Breast epithelium (tissue), 4 donors: ENCODE measurements at regions not wholly inside any gene's neighbourhood (a gene's known extent, or its start where the extent isn't known, plus 50 kb on each side); places are given as distances from the start of the nearest gene placed in this dataset.

ENCODE experiments used
- DNase-seq, 2 donors: peaks; one replicate each; pipeline ENCODE4 v3.0.0-alpha.2; 2019; ENCODE audit warnings: low spot score in 2 of 2
- H3K27ac ChIP-seq, 2 donors: fragments of 200-600 bp; sonication (generic) in 1 of 2; one replicate each; pipeline ENCODE4 v1.5.1; 2016 to 2019; ENCODE audit warnings: mild to moderate bottlenecking in 1 of 2
- H3K27me3 ChIP-seq, 2 donors: fragments of 200-600 bp; sonication (generic) in 1 of 2; one replicate each; pipeline versions ENCODE4 v1.5.1 to v1.6.0; 2017 to 2019; ENCODE audit warnings: control low read depth in 1 of 2, mild to moderate bottlenecking in 1 of 2
- H3K36me3 ChIP-seq: fragments of 200-600 bp; one replicate; pipeline ENCODE4 v1.5.1; 2019
- H3K4me1 ChIP-seq, 2 donors: fragments of 200-600 bp; sonication (generic); one replicate each; pipeline ENCODE4 v1.5.1; 2016 to 2019; ENCODE audit warnings: control low read depth in 1 of 2
- H3K4me3 ChIP-seq, 3 donors: fragments of 200-600 bp; sonication (generic); 1 replicate in 2 of 3; 2 replicates in 1 of 3; pipeline ENCODE4 v1.5.1; 2016 to 2019; ENCODE audit warnings: mild to moderate bottlenecking in 3 of 3, moderate library complexity in 2 of 3
- H3K9me3 ChIP-seq, 2 donors: fragments of 200-600 bp; sonication (generic) in 1 of 2; one replicate each; pipeline ENCODE4 v1.5.1; 2016 to 2019; ENCODE audit warnings: control low read depth in 1 of 2
- POLR2A ChIP-seq: fragments of 450-650 bp; IDR thresholded peaks from one replicate; pipeline ENCODE4 v1.6.1; 2016; ENCODE audit warnings: antibody characterized with exemption, mild to moderate bottlenecking, moderate library complexity
- POLR2AphosphoS5 ChIP-seq, 3 donors: sonication (generic); formaldehyde crosslinking; IDR thresholded peaks; one replicate each; pipeline ENCODE4 v1.6.1; 2017; ENCODE audit warnings: antibody characterized with exemption in 3 of 3
- intact Hi-C: fragments of 100-400 bp; cut with DNase I; formaldehyde crosslinking; loops from one replicate; pipeline ENCODE4 v1.15.1; 2023; ENCODE audit warnings: low total_unique reads
- TF ChIP-seq, protein P1 (sequence below), 3 donors: fragments of 450-650 bp; IDR thresholded peaks; one replicate each; pipeline ENCODE4 v1.5.1; 2016 to 2017; ENCODE audit warnings: antibody characterized with exemption in 3 of 3, mild to moderate bottlenecking in 3 of 3, moderate library complexity in 3 of 3

DNA sequence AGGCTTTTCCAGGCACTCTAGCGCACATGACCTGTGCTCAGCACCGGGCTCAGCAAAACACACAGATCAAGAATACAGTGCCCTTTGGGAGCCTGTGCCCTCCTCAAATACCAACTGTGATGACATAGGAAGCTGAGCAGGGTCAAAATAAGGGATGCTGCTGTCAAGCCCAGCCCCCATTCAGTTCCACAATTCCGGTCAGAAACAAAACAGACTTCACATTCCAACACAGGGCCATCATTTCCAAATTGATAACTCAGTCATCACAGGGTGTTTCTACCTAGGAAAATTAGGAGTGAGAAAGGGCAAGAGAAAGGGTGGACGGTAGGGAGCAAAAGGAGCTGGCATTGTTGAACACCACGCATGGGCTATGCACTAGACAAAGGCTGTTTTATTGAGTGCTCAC is 158.4 kb upstream of the CCDC54 start:
- no peaks in the 10 kb centered on the region for H3K4me1 ChIP-seq
- no peaks in the 10 kb centered on the region for H3K36me3 ChIP-seq
- no peaks in the 10 kb centered on the region for H3K27me3 ChIP-seq
- H3K9me3 ChIP-seq: no peaks in the 10 kb centered on the region
- intact Hi-C loops: no loop called here
- H3K4me3 ChIP-seq: no peak overlapping the region
- TF ChIP-seq POLR2A (no peak), POLR2AphosphoS5 (IDR thresholded peaks at IDR 0.05) (no peak)
- TF ChIP-seq, protein P1, sequence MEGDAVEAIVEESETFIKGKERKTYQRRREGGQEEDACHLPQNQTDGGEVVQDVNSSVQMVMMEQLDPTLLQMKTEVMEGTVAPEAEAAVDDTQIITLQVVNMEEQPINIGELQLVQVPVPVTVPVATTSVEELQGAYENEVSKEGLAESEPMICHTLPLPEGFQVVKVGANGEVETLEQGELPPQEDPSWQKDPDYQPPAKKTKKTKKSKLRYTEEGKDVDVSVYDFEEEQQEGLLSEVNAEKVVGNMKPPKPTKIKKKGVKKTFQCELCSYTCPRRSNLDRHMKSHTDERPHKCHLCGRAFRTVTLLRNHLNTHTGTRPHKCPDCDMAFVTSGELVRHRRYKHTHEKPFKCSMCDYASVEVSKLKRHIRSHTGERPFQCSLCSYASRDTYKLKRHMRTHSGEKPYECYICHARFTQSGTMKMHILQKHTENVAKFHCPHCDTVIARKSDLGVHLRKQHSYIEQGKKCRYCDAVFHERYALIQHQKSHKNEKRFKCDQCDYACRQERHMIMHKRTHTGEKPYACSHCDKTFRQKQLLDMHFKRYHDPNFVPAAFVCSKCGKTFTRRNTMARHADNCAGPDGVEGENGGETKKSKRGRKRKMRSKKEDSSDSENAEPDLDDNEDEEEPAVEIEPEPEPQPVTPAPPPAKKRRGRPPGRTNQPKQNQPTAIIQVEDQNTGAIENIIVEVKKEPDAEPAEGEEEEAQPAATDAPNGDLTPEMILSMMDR (IDR thresholded peaks at IDR 0.05): no peak
- H3K27ac ChIP-seq: no peak overlapping the region
- DNase-seq: no peak

DNA sequence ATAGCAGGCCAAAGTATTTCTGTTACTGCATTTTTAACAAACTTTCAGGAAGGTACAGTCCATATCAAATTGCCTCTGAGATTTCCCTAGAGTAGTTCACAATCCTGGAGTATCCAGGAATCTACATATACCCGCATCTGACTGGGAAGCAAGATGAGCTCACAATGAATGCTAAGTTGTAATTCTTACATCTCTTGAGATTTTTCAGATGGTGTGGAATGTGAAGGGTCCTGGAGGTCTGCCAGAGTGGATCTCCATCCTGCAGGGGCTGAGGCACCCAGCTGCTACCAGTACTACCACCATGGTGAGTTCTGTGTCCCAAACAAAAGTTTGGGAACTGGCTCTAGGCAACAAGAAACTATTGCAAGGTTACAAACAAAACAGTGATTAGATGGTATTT is 156.7 kb upstream of the CCDC54 start:
- DNase-seq: no peak
- TF ChIP-seq POLR2AphosphoS5 (IDR thresholded peaks at IDR 0.05): no peak
- TF ChIP-seq, protein P1 (IDR thresholded peaks at IDR 0.05): no peak
- no peak for TF ChIP-seq POLR2A
- no peak overlapping the region for H3K4me3 ChIP-seq
- no peaks in the 10 kb centered on the region for H3K36me3 ChIP-seq
- H3K27ac ChIP-seq: no peak overlapping the region
- H3K4me1 ChIP-seq: no peaks in the 10 kb centered on the region
- intact Hi-C loops: no loop called here
- no peaks in the 10 kb centered on the region for H3K27me3 ChIP-seq
- no peaks in the 10 kb centered on the region for H3K9me3 ChIP-seq

DNA sequence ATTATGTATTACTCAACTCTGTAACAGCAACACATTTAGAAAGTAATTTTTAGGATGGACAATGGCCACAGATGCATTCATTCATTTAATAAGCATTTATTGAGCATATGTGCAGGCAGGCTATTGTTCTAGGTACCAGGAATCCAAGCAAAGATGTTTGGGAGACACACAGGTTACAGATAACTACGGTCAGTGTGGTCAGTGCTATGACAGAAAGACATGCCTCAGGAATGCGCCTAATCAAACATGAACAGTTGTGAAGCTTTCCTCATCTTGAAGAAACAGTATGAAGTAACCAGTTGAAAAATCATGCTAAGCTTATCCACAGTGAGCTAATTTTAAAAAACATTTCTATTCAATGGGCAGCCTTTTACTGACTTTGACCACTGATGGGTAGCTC is 155.4 kb upstream of the CCDC54 start:
- Histone ChIP-seq H3K4me1 (no peaks in the 10 kb centered on the region), H3K36me3 (no peaks in the 10 kb centered on the region), H3K27me3 (no peaks in the 10 kb centered on the region), H3K9me3 (no peaks in the 10 kb centered on the region), H3K4me3 (no peak overlapping the region), H3K27ac (no peak overlapping the region)
- intact Hi-C loops: no loop called here
- TF ChIP-seq POLR2AphosphoS5 (IDR thresholded peaks at IDR 0.05) (no peak), POLR2A (no peak)
- TF ChIP-seq, protein P1 (IDR thresholded peaks at IDR 0.05): no peak
- DNase-seq: no peak

DNA sequence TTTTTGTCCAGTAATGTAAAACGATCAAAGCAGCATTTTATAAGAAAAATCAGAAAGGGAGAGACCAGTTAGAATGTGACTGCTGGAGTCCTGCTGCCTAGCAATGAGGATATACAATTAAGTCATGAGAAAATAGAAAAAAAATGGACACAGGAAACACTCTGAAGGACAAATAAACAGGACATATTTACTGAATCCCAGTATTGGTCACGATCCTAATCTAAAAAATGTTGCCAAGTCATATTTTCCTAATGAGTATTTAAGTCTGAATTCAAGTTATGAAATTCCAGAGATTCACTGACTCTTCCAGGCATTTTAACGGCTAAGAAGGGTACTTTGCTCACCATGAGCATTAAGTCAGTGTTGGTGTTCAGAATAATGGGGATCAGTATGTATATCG is 154.3 kb upstream of the CCDC54 start:
- Histone ChIP-seq H3K4me1 (no peaks in the 10 kb centered on the region), H3K9me3 (no peaks in the 10 kb centered on the region), H3K4me3 (no peak overlapping the region), H3K36me3 (no peaks in the 10 kb centered on the region), H3K27ac (no peak overlapping the region), H3K27me3 (no peaks in the 10 kb centered on the region)
- TF ChIP-seq, protein P1 (IDR thresholded peaks at IDR 0.05): no peak
- TF ChIP-seq POLR2AphosphoS5 (IDR thresholded peaks at IDR 0.05): no peak
- no peak for TF ChIP-seq POLR2A
- intact Hi-C loops: no loop called here
- DNase-seq: no peak

DNA sequence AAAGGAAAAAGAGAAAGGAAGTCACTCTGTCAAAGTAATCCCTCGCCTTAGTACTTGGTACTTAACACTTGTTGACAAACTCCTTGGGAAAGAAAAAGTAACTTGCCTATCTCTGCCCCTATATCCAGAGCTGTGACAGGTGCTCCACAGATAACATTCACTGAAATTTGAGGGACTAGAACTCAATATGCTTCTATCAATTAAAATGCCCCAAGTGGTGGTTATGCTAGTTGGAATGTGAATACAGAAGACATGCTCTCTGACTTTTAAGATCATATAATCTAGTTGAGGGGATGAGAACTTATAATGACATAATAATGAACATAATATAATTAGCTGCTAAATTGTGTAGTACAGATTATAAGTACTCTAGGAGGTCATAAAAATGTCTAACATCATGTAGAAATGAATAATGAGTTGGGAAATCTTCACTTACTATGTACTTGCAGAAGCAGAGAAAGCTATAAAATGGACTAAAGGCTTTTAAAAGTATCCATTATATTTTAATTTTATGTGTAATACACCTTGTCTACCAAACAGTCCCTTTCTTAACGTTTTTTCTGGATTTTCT is 153.1 kb upstream of the CCDC54 start:
- Histone ChIP-seq H3K27ac (no peak overlapping the region), H3K36me3 (no peaks in the 10 kb centered on the region), H3K27me3 (no peaks in the 10 kb centered on the region), H3K9me3 (no peaks in the 10 kb centered on the region), H3K4me3 (no peak overlapping the region), H3K4me1 (no peaks in the 10 kb centered on the region)
- TF ChIP-seq POLR2AphosphoS5 (IDR thresholded peaks at IDR 0.05) (no peak), POLR2A (no peak)
- TF ChIP-seq, protein P1 (IDR thresholded peaks at IDR 0.05): no peak
- intact Hi-C loops: no loop called here
- no peak for DNase-seq
